Germinal center (tissue), 1 donor: ENCODE measurements at regions not wholly inside any gene's neighbourhood (a gene's known extent, or its start where the extent isn't known, plus 50 kb on each side); places are given as distances from the start of the nearest gene placed in this dataset.
"Not testable (repeated sequence)": the region's sequence is repeated elsewhere in the genome, so short reads cannot be mapped to it uniquely, and the experiment has no call there.

Source experiments
- DNase-seq: peaks from one replicate; pipeline ENCODE4 v3.0.0; 2012; ENCODE audit warnings: mixed read lengths, low spot score

GRCh38 chr13:58994777-58995176 lies 1169.0 kb downstream of the DIAPH3 start:
- no peak for DNase-seq

DNA sequence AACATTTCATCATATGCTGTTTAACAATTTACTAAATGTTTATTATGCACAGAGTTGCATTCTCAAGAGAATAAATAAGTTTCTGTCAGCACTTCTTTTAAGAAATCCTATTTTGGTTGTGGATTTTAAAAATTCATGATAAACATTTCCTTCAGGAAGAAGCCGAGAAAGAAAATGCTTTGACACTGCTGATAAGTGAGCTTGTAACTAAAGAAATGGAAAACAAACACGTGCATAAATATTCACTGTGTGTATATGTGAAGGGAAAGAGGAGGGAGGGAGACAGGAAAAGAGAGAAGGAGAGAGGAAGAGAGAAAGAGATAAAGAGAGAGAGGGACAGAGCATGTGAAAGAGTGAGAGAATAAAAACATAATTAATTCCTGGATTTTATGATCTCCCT lies 1165.0 kb downstream of the DIAPH3 start:
- no peak for DNase-seq

- no peak for DNase-seq
Observed at GRCh38 chr13:58999851-59000250, 1163.9 kb downstream of the DIAPH3 start.

DNA sequence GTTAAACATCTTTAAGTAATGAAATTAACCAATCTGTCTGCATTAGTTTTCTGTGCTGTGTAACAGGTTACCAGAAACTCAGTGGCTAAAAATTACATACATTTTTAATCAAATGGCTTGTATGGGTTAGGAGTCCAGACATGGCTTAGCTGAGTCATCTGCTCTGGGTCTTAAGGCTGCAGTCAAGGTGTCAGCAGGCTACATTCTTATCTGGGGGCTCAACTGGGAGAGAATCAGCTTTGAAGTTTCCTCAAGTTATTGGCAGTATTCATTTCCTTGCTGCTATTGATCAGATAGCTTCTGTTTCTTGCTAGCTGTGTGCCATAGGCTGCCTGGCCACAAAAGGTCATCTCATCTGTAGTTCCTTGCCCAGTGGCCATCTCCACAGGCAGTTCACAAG lies 1163.0 kb downstream of the DIAPH3 start:
- no peak for DNase-seq

DNA sequence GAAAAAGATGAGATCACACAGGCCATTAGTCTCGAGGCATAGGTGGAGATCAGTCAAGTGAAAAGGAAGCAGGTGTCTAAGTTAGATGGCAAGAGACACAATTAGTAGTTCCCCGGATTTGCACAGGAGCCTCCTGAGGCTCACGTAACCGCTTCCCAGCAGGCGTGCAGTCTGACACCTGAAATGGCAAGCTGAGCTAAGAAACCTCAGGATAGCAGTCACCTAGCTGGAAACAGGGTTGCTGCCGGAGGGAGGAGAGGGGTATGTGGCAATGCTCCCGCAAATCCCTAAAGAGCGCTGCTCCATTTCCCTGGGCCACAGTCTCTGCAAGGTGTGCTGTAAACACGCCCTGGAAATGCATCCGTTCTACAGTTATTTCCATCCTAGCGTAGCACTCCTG lies 1151.0 kb downstream of the DIAPH3 start:
- DNase-seq = no peak

- DNase-seq = no peak
Observed at GRCh38 chr13:59016250-59016649, 1147.5 kb downstream of the DIAPH3 start.

- no peak for DNase-seq
Observed at GRCh38 chr13:59024434-59024833, 1139.3 kb downstream of the DIAPH3 start.

GRCh38 chr13:59034198-59034597 lies 1129.5 kb downstream of the DIAPH3 start:
- no peak for DNase-seq

GRCh38 chr13:59038824-59039223 lies 1124.9 kb downstream of the DIAPH3 start:
- no peak for DNase-seq

DNA sequence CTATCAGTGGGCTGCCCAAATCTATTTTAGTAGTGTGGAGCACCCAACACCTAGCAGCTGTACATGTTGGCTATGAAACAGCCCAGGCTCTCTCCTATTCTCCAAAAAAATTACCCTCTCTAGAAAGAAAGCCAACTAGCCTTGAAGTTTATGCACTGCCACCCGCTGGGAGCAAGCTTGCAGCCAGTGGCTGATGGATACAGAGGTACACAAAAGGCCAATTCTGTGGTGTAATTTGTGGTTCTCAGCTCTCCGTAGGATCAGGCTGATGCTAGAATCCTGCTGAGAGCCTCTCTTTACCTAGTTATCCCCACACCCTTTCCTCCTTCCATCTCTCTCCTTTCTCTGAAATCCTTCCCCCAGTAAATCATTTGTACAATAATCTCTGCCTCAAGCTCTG lies 1120.7 kb downstream of the DIAPH3 start:
- no peak for DNase-seq

DNA sequence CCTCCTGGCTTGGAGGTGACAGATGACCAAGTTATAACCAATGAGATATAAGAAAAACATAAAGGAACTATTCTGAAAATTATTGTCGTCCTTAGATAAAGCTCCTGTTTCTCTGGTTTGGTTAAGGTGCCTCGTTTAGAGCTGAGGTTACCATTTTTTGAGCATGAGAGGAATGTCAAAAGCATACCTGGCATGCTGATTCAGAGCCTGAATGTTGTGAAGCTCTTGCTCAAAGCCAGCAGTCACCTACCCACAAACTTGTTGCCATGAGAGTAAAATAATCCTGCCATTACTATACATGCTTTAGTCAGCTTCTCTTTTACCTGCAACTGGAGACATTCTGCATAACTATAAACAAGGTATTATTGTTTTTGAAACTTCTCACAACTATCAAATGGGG lies 1116.2 kb downstream of the DIAPH3 start:
- DNase-seq = no peak

DNA sequence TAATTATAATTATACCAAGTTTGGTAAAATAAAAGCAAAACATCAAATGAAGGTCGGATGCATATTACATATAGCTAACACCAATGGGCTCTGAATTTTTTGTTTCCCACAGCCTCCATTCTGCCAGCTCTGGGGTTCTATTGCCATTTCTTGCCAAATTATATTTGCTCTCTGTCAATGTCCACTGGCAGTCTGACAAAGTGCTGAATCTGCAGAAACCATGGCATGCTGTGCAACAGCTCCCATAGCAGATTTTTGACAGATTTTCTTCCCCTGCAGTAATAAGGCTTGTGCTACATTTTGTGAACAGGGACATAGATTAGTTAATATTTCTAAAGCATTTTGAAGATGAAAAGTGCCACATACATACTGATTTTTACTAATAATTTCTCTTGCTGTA lies 1102.1 kb downstream of the DIAPH3 start:
- DNase-seq = no peak

DNA sequence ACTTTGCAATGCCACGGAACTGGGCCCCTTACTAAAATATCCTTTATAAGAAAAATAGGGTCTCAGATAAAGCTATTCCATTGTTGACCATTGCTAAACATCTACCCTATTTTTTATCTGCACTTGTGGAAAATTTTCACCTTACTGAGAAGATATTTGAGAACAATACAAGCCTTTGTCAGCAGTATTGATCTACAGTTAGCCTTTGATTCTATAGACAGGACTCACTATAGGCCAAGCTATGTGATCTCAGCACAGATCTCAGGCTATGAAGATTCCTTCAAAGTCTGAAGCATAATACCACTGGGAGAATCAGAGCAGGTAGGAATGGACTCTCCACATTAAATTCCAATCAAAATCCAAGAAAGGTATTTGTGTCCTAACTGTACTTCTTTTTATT lies 1099.7 kb downstream of the DIAPH3 start:
- no peak for DNase-seq

DNA sequence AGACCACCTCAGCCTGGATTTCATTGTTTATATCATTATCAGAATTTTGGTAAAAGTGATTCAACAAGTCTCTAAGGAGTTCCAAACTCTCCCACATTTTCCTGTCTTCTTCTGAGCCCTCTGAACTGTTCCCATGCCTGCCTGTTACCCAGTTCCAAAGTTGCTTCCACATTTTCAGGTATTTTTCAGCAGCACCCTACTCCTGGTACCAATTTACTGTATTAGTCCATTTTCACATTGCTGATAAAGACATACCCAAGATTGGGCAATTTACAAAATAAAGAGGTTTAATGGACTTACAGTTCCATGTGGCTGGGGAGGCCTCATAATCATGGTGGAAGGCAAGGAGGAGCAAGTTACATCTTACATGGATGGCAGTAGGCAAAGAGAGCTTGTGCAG lies 1087.3 kb downstream of the DIAPH3 start:
- DNase-seq = not testable (repeated sequence)

- DNase-seq = no peak
Observed at GRCh38 chr13:59086147-59086546, 1077.6 kb downstream of the DIAPH3 start.

GRCh38 chr13:59088716-59089115 lies 1075.0 kb downstream of the DIAPH3 start:
- DNase-seq = no peak

DNA sequence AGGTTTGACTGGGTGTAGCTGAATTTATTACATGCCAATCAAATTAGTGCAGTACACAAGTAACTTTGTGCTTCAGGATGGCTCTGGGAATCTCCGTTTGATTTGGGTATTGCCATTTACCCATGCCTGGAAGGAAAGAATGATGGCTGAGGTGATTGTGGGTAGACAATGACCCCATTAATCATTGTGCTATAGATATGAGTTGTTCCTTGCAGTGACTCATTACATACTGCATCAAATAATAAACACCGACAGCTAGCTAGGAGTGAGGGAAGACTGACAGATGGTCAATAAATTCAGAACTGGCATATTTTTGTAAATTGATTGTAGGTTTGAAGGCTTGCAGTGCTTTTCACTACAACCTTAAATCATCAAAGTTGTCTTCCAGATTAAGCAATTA lies 1069.5 kb downstream of the DIAPH3 start:
- no peak for DNase-seq

DNA sequence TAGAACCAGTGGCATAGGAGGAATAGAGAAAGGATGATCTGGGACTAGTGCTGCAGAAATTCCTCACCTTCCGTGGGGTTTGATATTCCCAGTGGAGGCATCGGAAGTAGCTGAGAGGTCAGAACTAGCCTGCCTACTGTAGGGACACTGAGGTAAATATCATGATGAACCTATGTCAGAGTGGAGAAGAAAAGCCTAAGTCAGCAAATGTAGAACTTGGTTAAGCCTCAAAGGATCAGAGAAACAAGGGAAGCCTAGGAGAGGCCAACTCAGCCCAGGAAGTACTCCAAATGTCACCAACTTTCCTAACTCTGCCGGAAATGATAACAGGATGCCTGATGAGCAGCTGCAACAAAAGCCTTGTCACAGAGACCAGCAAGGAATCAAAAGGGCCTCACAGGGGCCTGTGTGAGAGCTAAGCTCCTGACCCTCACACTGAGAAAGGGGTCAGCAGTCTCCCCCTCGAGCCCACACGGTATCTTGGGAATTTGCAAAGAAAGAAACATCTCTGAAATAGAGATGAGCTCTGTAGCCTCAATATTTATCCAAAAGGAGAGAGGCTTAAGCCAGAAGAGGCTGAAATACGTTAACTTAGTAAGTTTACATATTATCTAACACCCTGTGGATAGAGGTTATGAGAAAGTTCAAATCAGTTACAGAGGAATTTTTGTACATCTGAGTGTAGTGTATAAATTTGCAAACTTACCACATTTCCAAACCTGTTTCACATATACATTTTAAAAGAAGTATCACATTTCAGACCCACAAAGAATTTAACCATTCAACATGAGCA lies 1064.3 kb downstream of the DIAPH3 start:
- DNase-seq = no peak

DNA sequence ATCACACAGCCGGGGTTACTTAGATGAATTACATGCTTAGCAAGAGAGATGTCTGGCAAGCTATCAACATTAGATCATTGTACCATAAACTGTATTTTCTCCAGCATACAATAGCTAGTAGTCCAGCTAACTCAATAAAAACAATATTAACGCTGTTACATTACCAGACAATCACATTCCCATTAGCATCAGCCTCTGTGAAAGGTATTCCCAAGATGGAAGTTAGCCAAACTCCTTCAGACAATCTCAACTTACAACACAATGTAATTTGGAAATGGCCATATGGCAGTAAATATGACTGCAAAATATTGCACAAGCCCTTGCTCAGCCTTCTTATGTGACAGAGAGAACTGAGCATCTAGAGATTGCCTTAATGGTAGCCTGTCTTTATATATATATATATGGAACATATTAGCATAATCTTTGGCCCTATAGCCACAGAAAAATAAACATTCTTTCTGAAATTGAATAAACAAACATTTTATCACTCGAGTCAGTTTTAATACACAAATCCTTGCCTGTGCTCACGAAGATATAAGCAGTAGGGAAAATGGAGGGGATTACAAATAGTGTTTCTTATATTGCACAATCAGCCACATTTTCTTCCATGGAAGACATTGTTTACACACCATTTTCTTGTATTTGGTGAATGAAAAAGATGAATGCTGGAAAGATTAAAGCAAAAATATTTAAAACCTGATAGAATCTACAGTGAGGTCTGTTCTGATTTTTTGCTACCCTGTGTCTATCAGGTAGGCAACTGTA lies 1060.5 kb downstream of the DIAPH3 start:
- no peak for DNase-seq

DNA sequence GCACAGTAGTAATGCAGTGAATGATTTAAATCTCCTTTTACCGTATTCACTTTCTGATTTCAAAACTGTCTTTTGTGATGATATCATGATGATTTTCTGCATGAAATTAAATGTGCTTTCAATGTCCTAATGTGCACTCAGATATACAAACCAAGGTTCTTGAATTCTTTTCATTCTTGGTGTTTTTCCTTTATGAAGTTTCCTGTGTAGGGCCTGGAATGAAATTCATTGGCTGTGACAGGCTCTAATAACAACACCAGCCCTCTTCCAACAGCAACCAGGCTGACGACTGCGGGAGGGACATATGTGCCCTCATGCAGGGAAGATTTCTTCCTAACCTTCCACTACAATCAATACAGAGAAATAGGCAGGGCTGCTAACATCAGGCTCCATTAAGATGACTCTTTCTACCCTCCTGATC lies 1052.0 kb downstream of the DIAPH3 start:
- DNase-seq = no peak

- DNase-seq = no peak
Observed at GRCh38 chr13:59112221-59112718, 1051.5 kb downstream of the DIAPH3 start.

- no peak for DNase-seq
Observed at GRCh38 chr13:59119475-59119874, 1044.3 kb downstream of the DIAPH3 start.

DNA sequence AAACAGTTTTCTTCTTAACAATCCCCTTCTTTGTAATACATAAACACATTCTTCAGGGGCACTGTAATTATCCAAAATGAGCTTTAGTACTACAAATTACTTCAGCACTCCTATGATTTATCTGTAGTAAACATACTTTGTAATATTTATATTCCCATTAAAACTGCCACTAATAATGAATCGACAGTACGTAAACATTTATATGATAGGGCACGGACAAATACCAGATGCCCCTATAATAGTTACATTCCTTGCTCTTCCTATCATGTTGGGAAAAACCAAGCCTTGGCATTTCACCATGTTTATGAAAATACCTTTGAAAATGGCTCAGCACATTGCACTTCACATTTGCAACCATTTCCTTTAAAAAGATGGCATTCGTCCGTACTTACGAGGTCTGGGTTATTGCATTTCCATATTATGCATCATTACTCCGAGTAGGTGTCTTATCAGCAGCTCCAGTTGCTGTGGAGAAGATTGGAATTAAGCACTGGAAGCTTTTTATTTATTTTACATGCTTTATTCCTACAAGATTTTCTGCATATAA lies 1043.4 kb downstream of the DIAPH3 start:
- no peak for DNase-seq
